ENCODE measurements at regions not wholly inside any gene's neighbourhood (a gene's known extent, or its start where the extent isn't known, plus 50 kb on each side); places are given as distances from the start of the nearest gene placed in this dataset.

GRCh38 chrX:46211079-46211478 lies 334.1 kb downstream of the ZNF674 start:
- Histone ChIP-seq H3K27ac (ENCODE audit: insufficient read depth, low read depth, low read length) (no peak overlapping the region), H3K9me1 (replicated peaks; ENCODE audit: control insufficient read depth, extremely low read depth, insufficient read depth, low read length) (no peaks in the 10 kb centered on the region), H3K4me1 (ENCODE audit: control insufficient read depth, extremely low read depth, insufficient read depth, low read length) (no peaks in the 10 kb centered on the region), H3K9me3 (replicated peaks; ENCODE audit: control insufficient read depth, insufficient read depth, low read length) (no peaks in the 10 kb centered on the region), H3K27me3 (ENCODE audit: control insufficient read depth in 2 of 2, insufficient read depth in 2 of 2, low read length in 2 of 2) (no peaks in the 10 kb centered on the region), H3K4me2 (ENCODE audit: insufficient read depth, low read length) (no peak overlapping the region), H3K9ac (replicated peaks; ENCODE audit: extremely low read depth, insufficient read depth, low read length) (no peak overlapping the region), H2AFZ (ENCODE audit: low read depth, low read length) (no peak overlapping the region), H4K20me1 (replicated peaks; ENCODE audit: control insufficient read depth, extremely low read depth, insufficient read depth, low read length) (no peaks in the 10 kb centered on the region), H3K36me3 (ENCODE audit: control insufficient read depth in 2 of 2, extremely low read depth in 1 of 2, insufficient read depth in 2 of 2, low read length in 2 of 2) (no peaks in the 10 kb centered on the region), H3K4me3 (replicated peaks in 1 of 3; ENCODE audit: insufficient read depth in 1 of 3, low read depth in 1 of 3, low read length in 3 of 3) (no peak overlapping the region), H3K79me2 (ENCODE audit: control insufficient read depth, insufficient read depth, low read length) (no peaks in the 10 kb centered on the region)
- no TSS peak for BruUV-seq (replicated peaks)
- dilution Hi-C loops (cut with MboI; ENCODE audit: extremely low pct_ligation_motif_present, low sequenced_read_pairs) (no loop called here), intact Hi-C loops (cut with micrococcal nuclease) (no loop called here)
- DNase-seq (ENCODE audit: low read depth, low spot score), result no peak
- TF ChIP-seq POLR2AphosphoS5 (IDR thresholded peaks at IDR 0.05; ENCODE audit: insufficient read depth, low read depth, low read length) (no peak), FOS (IDR thresholded peaks at IDR 0.05; ENCODE audit: borderline replicate concordance, insufficient read depth, low read length) (no peak), MYC (IDR thresholded peaks at IDR 0.05; ENCODE audit: low read depth, low read length) (no peak), JUN (IDR thresholded peaks at IDR 0.05; ENCODE audit: borderline replicate concordance, insufficient read depth, insufficient read length, low read depth) (no peak), POLR2A (IDR thresholded peaks at IDR 0.05; ENCODE audit: low read depth, low read length) (no peak)
- ChIA-PET CTCF (no interaction called here), POLR2A (no interaction called here)
- no peak for FAIRE-seq

GRCh38 chrX:46209768-46210167 lies 335.5 kb downstream of the ZNF674 start:
- BruUV-seq (replicated peaks), result no TSS peak
- no peak overlapping the region for H2AFZ ChIP-seq (ENCODE audit: low read depth, low read length)
- H3K79me2 ChIP-seq (ENCODE audit: control insufficient read depth, insufficient read depth, low read length), result no peaks in the 10 kb centered on the region
- H3K27me3 ChIP-seq (ENCODE audit: control insufficient read depth in 2 of 2, insufficient read depth in 2 of 2, low read length in 2 of 2), result peaks cover 0 to 2% of the 10 kb centered on the region in 2 experiments
- no peak overlapping the region for H3K4me2 ChIP-seq (ENCODE audit: insufficient read depth, low read length)
- H3K4me1 ChIP-seq (ENCODE audit: control insufficient read depth, extremely low read depth, insufficient read depth, low read length), result no peaks in the 10 kb centered on the region
- CTCF ChIA-PET, result no interaction called here
- H3K36me3 ChIP-seq (ENCODE audit: control insufficient read depth in 2 of 2, extremely low read depth in 1 of 2, insufficient read depth in 2 of 2, low read length in 2 of 2), result no peaks in the 10 kb centered on the region
- intact Hi-C loops (cut with micrococcal nuclease) (no loop called here), dilution Hi-C loops (cut with MboI; ENCODE audit: extremely low pct_ligation_motif_present, low sequenced_read_pairs) (no loop called here)
- POLR2A ChIA-PET, result no interaction called here
- no peak for TF ChIP-seq GATA2 (IDR thresholded peaks at IDR 0.05; ENCODE audit: insufficient read depth, insufficient read length, low read depth, low read length)
- TF ChIP-seq EZH2 (IDR thresholded peaks at IDR 0.05; ENCODE audit: borderline replicate concordance, low read depth, low read length, severe bottlenecking), result no peak
- TF ChIP-seq, protein P1, sequence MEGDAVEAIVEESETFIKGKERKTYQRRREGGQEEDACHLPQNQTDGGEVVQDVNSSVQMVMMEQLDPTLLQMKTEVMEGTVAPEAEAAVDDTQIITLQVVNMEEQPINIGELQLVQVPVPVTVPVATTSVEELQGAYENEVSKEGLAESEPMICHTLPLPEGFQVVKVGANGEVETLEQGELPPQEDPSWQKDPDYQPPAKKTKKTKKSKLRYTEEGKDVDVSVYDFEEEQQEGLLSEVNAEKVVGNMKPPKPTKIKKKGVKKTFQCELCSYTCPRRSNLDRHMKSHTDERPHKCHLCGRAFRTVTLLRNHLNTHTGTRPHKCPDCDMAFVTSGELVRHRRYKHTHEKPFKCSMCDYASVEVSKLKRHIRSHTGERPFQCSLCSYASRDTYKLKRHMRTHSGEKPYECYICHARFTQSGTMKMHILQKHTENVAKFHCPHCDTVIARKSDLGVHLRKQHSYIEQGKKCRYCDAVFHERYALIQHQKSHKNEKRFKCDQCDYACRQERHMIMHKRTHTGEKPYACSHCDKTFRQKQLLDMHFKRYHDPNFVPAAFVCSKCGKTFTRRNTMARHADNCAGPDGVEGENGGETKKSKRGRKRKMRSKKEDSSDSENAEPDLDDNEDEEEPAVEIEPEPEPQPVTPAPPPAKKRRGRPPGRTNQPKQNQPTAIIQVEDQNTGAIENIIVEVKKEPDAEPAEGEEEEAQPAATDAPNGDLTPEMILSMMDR (IDR thresholded peaks at IDR 0.05; ENCODE audit: extremely low read depth in 1 of 2, insufficient read depth in 1 of 2, low read depth in 1 of 2, low read length in 2 of 2), result no peak
- no peak for TF ChIP-seq JUN (IDR thresholded peaks at IDR 0.05; ENCODE audit: borderline replicate concordance, insufficient read depth, insufficient read length, low read depth)
- H3K4me3 ChIP-seq (replicated peaks in 1 of 3; ENCODE audit: insufficient read depth in 1 of 3, low read depth in 1 of 3, low read length in 3 of 3), result no peak overlapping the region
- no peak for FAIRE-seq
- H3K9me1 ChIP-seq (replicated peaks; ENCODE audit: control insufficient read depth, extremely low read depth, insufficient read depth, low read length), result no peaks in the 10 kb centered on the region
- no peaks in the 10 kb centered on the region for H4K20me1 ChIP-seq (replicated peaks; ENCODE audit: control insufficient read depth, extremely low read depth, insufficient read depth, low read length)
- no peak overlapping the region for H3K27ac ChIP-seq (ENCODE audit: insufficient read depth, low read depth, low read length)
- DNase-seq (ENCODE audit: low read depth, low spot score), result no peak
- no peak overlapping the region for H3K9ac ChIP-seq (replicated peaks; ENCODE audit: extremely low read depth, insufficient read depth, low read length)
- no peaks in the 10 kb centered on the region for H3K9me3 ChIP-seq (replicated peaks; ENCODE audit: control insufficient read depth, insufficient read depth, low read length)
